HG02571 (cell line): ENCODE measurements at regions not wholly inside any gene's neighbourhood (a gene's known extent, or its start where the extent isn't known, plus 50 kb on each side); places are given as distances from the start of the nearest gene placed in this dataset.

Experiments used
- ATAC-seq: cut with Tn5 transposase; IDR thresholded peaks from one replicate; pipeline ENCODE4 v1.9.1; 2021; ENCODE audit warnings: mild to moderate bottlenecking, moderate library complexity; ENCODE audit not compliant: unreplicated experiment

- ATAC-seq, result no peak
Observed at GRCh38 chr4:156596706-156597329, 374.8 kb downstream of the PDGFC start.

GRCh38 chr4:156596026-156596425, 375.6 kb downstream of the PDGFC start:
- ATAC-seq, result no peak

- ATAC-seq, result no peak
Observed at GRCh38 chr4:156595041-156595440, 376.6 kb downstream of the PDGFC start.

- no peak for ATAC-seq
Observed at GRCh38 chr4:156594624-156595023, 377.0 kb downstream of the PDGFC start.

GRCh38 chr4:156593464-156593863, 378.1 kb downstream of the PDGFC start:
- ATAC-seq, result no peak

GRCh38 chr4:156591679-156592078, 379.9 kb downstream of the PDGFC start:
- ATAC-seq, result no peak

GRCh38 chr4:156584100-156584499, 387.5 kb downstream of the PDGFC start:
- ATAC-seq, result no peak

- no peak for ATAC-seq
Observed at GRCh38 chr4:156583265-156583664, 388.3 kb downstream of the PDGFC start.

- no peak for ATAC-seq
Observed at GRCh38 chr4:156581282-156582063, 390.1 kb downstream of the PDGFC start.

- no peak for ATAC-seq
Observed at GRCh38 chr4:156578713-156579112, 392.9 kb downstream of the PDGFC start.

GRCh38 chr4:156578005-156578404, 393.6 kb downstream of the PDGFC start:
- ATAC-seq, result no peak

- no peak for ATAC-seq
Observed at GRCh38 chr4:156576946-156577345, 394.7 kb downstream of the PDGFC start.

GRCh38 chr4:156575430-156576073, 396.0 kb downstream of the PDGFC start:
- no peak for ATAC-seq

GRCh38 chr4:156571146-156571545, 400.5 kb downstream of the PDGFC start:
- ATAC-seq, result no peak

- ATAC-seq, result no peak
Observed at GRCh38 chr4:156569535-156569934, 402.1 kb downstream of the PDGFC start.

GRCh38 chr4:156568484-156568883, 403.1 kb downstream of the PDGFC start:
- no peak for ATAC-seq

GRCh38 chr4:156568041-156568440, 403.6 kb downstream of the PDGFC start:
- ATAC-seq, result no peak

- ATAC-seq, result no peak
Observed at GRCh38 chr4:156560701-156561100, 410.9 kb downstream of the PDGFC start.

GRCh38 chr4:156559346-156559745, 412.3 kb downstream of the PDGFC start:
- ATAC-seq, result no peak

- ATAC-seq, result no peak
Observed at GRCh38 chr4:156558373-156559025, 413.1 kb downstream of the PDGFC start.

GRCh38 chr4:156557920-156558319, 413.7 kb downstream of the PDGFC start:
- no peak for ATAC-seq

GRCh38 chr4:156556336-156556735, 415.3 kb downstream of the PDGFC start:
- ATAC-seq, result no peak
